GM23338 (cell line): ENCODE measurements at regions not wholly inside any gene's neighbourhood (a gene's known extent, or its start where the extent isn't known, plus 50 kb on each side); places are given as distances from the start of the nearest gene placed in this dataset.

Experiments
- ATAC-seq: fragments of 200-7000 bp; cut with Tn5 transposase; 3 replicates; pipeline ENCODE4 v1.9.1; 2020
- DNase-seq: peaks from one replicate; pipeline ENCODE4 v3.0.0-alpha.2; 2015; ENCODE audit warnings: low spot score
- H2AFZ ChIP-seq: fragments of 200-600 bp; sonication (generic); 2 replicates; pipeline ENCODE4 v1.8.0; 2016; ENCODE audit warnings: antibody characterized with exemption, mild to moderate bottlenecking, moderate library complexity
- H3F3A ChIP-seq: fragments of 200-600 bp; sonication (generic); replicated peaks from 2 replicates; pipeline ENCODE4 v1.8.0; 2017; ENCODE audit warnings: antibody characterized with exemption, mixed run types, low read depth
- H3K27ac ChIP-seq: fragments of 200-600 bp; sonication (generic); 2 replicates; pipeline ENCODE4 v1.6.1; 2016; ENCODE audit warnings: low read depth
- H3K27me3 ChIP-seq: fragments of 200-600 bp; sonication (generic); 2 replicates; pipeline ENCODE4 v1.8.0; 2016; ENCODE audit warnings: mild to moderate bottlenecking, mixed run types, moderate library complexity; ENCODE audit not compliant: insufficient read depth
- H3K36me3 ChIP-seq: fragments of 200-600 bp; sonication (generic); 2 replicates; pipeline ENCODE4 v1.8.0; 2016; ENCODE audit warnings: mild to moderate bottlenecking; ENCODE audit not compliant: insufficient read depth
- H3K4me1 ChIP-seq: fragments of 200-600 bp; sonication (generic); 2 replicates; pipeline ENCODE4 v1.8.0; 2016; ENCODE audit warnings: mild to moderate bottlenecking, moderate library complexity; ENCODE audit not compliant: insufficient read depth
- H3K4me2 ChIP-seq: fragments of 200-600 bp; sonication (generic); 2 replicates; pipeline ENCODE4 v1.7.1; 2017; ENCODE audit warnings: mixed run types
- H3K4me3 ChIP-seq: fragments of 200-600 bp; sonication (generic); 2 replicates; pipeline ENCODE4 v1.6.1; 2016; ENCODE audit warnings: mixed run types
- H3K79me2 ChIP-seq: fragments of 200-600 bp; sonication (generic); replicated peaks from 2 replicates; pipeline ENCODE4 v1.8.0; 2017; ENCODE audit warnings: mild to moderate bottlenecking; ENCODE audit not compliant: insufficient read depth
- H3K9me2 ChIP-seq: fragments of 200-600 bp; sonication (generic); 2 replicates; pipeline ENCODE4 v1.8.0; 2017; ENCODE audit not compliant: insufficient read depth
- H4K20me1 ChIP-seq: fragments of 200-600 bp; sonication (generic); replicated peaks from 2 replicates; pipeline ENCODE4 v1.8.0; 2017; ENCODE audit warnings: mild to moderate bottlenecking; ENCODE audit not compliant: insufficient read depth
- H3K27ac Mint-ChIP-seq: 2 replicates; pipeline ENCODE4 v1.8.0; 2020; ENCODE audit warnings: inconsistent platforms, mild to moderate bottlenecking, moderate library complexity, mixed read lengths
- H3K27me3 Mint-ChIP-seq: 3 replicates; pipeline ENCODE4 v1.8.0; 2022; ENCODE audit warnings: low read depth, mild to moderate bottlenecking, moderate library complexity, mixed read lengths, inconsistent platforms; ENCODE audit not compliant: insufficient read depth, poor library complexity
- H3K36me3 Mint-ChIP-seq: 3 replicates; pipeline ENCODE4 v1.8.0; 2021; ENCODE audit warnings: low read depth, mild to moderate bottlenecking, inconsistent platforms, moderate library complexity, mixed read lengths
- H3K4me1 Mint-ChIP-seq: 3 replicates; pipeline ENCODE4 v1.8.0; 2020; ENCODE audit warnings: mild to moderate bottlenecking, inconsistent platforms, mixed read lengths
- H3K4me3 Mint-ChIP-seq: 3 replicates; pipeline ENCODE4 v1.8.0; 2021; ENCODE audit warnings: moderate library complexity, mild to moderate bottlenecking, inconsistent platforms, mixed read lengths
- H3K9me3 Mint-ChIP-seq: 3 replicates; pipeline ENCODE4 v1.8.0; 2020; ENCODE audit warnings: moderate library complexity, mild to moderate bottlenecking, inconsistent platforms, mixed read lengths
- CREB1 ChIP-seq: fragments of 250-450 bp; sonication (Bioruptor Pico); IDR thresholded peaks from 2 replicates; pipeline ENCODE4 v1.5.0; 2020; ENCODE audit warnings: low read depth, mild to moderate bottlenecking, moderate library complexity
- EZH2 ChIP-seq: fragments of 200-600 bp; sonication (generic); IDR thresholded peaks from one replicate; pipeline ENCODE4 v1.8.0; 2017; ENCODE audit warnings: antibody characterized with exemption, mild to moderate bottlenecking, low read depth; ENCODE audit not compliant: unreplicated experiment
- EZH2phosphoT487 ChIP-seq: fragments of 200-600 bp; sonication (generic); IDR thresholded peaks from one replicate; pipeline ENCODE4 v1.8.1; 2018; ENCODE audit warnings: antibody characterized with exemption; ENCODE audit not compliant: unreplicated experiment
- NANOG ChIP-seq: IDR thresholded peaks from 2 replicates; pipeline ENCODE4 v1.6.1; 2016; ENCODE audit warnings: antibody characterized with exemption, borderline replicate concordance
- POLR2AphosphoS5 ChIP-seq: IDR thresholded peaks from 2 replicates; pipeline ENCODE4 v1.6.1; 2016; ENCODE audit warnings: antibody characterized with exemption, low read depth
- ZNF331 ChIP-seq: fragments of 250-450 bp; sonication (Bioruptor Pico); IDR thresholded peaks from 2 replicates; pipeline ENCODE4 v1.5.0; 2020; ENCODE audit warnings: low read depth, mild to moderate bottlenecking, moderate library complexity
- TF ChIP-seq, protein P1 (sequence below): IDR thresholded peaks from 2 replicates; pipeline ENCODE4 v1.6.1; 2016; ENCODE audit warnings: antibody characterized with exemption
- TF ChIP-seq, protein P2 (sequence below): IDR thresholded peaks from one replicate; pipeline ENCODE4 v1.6.1; 2018; ENCODE audit warnings: antibody characterized with exemption; ENCODE audit not compliant: unreplicated experiment

DNA sequence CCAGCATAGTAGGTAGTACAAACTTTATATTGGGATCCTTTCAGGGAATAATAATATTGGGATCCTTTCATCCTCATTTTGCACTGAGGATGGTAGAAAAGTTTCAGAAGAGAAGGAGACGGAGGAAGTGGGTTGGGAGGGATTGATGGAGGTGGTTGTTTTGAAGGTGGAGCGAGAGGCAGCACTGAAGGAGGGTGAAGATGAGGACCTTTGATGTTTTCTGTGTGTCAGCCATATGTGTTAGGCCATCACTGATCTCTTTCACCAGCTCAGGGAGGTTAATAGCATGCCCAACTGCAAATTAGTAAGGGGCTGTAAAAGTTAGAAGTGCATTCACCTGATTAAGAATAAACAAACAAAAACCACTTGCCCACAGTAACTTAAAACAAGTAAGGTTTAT lies 275.5 kb upstream of the B3GAT1 start:
- Histone ChIP-seq H3K27ac (no peak overlapping the region), H3K4me2 (no peak overlapping the region), H3K36me3 (no peaks in the 10 kb centered on the region), H3F3A (no peaks in the 10 kb centered on the region), H3K27me3 (no peaks in the 10 kb centered on the region), H2AFZ (no peak overlapping the region), H3K4me3 (no peak overlapping the region), H4K20me1 (no peaks in the 10 kb centered on the region), H3K4me1 (peaks cover 7% of the 10 kb centered on the region), H3K9me2 (no peaks in the 10 kb centered on the region), H3K79me2 (no peaks in the 10 kb centered on the region)
- Mint-ChIP-seq H3K27ac (no peak overlapping the region), H3K4me3 (no peak overlapping the region), H3K27me3 (peaks cover 2% of the 10 kb centered on the region), H3K36me3 (no peaks in the 10 kb centered on the region), H3K4me1 (no peaks in the 10 kb centered on the region; the same call in 2 of the 3 replicates), H3K9me3 (no peaks in the 10 kb centered on the region)
- DNase-seq = no peak
- TF ChIP-seq CREB1 (CRISPR knock-in tag) (no peak), EZH2phosphoT487 (no peak), EZH2 (no peak), ZNF331 (CRISPR knock-in tag) (no peak), NANOG (no peak), POLR2AphosphoS5 (no peak)
- TF ChIP-seq, protein P1, sequence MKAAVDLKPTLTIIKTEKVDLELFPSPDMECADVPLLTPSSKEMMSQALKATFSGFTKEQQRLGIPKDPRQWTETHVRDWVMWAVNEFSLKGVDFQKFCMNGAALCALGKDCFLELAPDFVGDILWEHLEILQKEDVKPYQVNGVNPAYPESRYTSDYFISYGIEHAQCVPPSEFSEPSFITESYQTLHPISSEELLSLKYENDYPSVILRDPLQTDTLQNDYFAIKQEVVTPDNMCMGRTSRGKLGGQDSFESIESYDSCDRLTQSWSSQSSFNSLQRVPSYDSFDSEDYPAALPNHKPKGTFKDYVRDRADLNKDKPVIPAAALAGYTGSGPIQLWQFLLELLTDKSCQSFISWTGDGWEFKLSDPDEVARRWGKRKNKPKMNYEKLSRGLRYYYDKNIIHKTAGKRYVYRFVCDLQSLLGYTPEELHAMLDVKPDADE = no peak
- TF ChIP-seq, protein P2, sequence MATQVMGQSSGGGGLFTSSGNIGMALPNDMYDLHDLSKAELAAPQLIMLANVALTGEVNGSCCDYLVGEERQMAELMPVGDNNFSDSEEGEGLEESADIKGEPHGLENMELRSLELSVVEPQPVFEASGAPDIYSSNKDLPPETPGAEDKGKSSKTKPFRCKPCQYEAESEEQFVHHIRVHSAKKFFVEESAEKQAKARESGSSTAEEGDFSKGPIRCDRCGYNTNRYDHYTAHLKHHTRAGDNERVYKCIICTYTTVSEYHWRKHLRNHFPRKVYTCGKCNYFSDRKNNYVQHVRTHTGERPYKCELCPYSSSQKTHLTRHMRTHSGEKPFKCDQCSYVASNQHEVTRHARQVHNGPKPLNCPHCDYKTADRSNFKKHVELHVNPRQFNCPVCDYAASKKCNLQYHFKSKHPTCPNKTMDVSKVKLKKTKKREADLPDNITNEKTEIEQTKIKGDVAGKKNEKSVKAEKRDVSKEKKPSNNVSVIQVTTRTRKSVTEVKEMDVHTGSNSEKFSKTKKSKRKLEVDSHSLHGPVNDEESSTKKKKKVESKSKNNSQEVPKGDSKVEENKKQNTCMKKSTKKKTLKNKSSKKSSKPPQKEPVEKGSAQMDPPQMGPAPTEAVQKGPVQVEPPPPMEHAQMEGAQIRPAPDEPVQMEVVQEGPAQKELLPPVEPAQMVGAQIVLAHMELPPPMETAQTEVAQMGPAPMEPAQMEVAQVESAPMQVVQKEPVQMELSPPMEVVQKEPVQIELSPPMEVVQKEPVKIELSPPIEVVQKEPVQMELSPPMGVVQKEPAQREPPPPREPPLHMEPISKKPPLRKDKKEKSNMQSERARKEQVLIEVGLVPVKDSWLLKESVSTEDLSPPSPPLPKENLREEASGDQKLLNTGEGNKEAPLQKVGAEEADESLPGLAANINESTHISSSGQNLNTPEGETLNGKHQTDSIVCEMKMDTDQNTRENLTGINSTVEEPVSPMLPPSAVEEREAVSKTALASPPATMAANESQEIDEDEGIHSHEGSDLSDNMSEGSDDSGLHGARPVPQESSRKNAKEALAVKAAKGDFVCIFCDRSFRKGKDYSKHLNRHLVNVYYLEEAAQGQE = no peak
- no peak for ATAC-seq

DNA sequence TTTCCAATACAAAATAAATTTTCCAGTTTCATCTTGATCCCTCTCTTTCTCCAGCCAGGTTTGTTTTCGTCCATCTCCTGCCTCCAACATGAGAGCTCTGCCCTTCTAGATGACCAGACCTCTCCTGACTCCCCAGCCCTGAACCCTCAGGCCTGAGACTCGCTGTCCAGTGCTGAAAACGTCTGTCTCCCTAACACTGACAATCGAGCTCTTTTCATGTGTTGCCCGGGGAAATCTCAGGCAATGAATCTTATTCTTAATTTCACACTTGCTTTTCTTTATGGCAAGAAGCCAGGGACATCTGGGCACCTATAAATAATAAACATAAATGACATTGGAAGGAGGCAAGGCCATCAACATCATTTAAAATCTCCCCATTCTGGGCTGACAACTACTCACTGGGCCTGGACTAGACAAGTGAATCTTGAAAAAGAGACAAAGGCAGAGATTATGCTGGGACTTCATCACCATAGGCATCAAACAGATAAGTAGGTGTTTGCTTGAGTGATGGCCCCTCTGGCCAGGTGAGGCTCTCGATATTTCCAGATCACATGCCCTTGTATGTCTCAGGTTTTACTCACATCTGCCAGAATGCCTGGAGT lies 274.5 kb upstream of the B3GAT1 start:
- Mint-ChIP-seq H3K27ac (no peak overlapping the region), H3K4me1 (no peaks in the 10 kb centered on the region; the same call in 2 of the 3 replicates), H3K27me3 (peaks cover 2% of the 10 kb centered on the region), H3K9me3 (no peaks in the 10 kb centered on the region), H3K4me3 (no peak overlapping the region), H3K36me3 (no peaks in the 10 kb centered on the region)
- Histone ChIP-seq H3K4me3 (no peak overlapping the region), H3K79me2 (no peaks in the 10 kb centered on the region), H3K27ac (no peak overlapping the region), H3K36me3 (no peaks in the 10 kb centered on the region), H4K20me1 (no peaks in the 10 kb centered on the region), H3K9me2 (no peaks in the 10 kb centered on the region), H3K27me3 (no peaks in the 10 kb centered on the region), H3K4me2 (no peak overlapping the region), H3F3A (no peaks in the 10 kb centered on the region), H2AFZ (no peak overlapping the region), H3K4me1 (peaks cover 7% of the 10 kb centered on the region)
- ATAC-seq = peak; percentile 93
- TF ChIP-seq, protein P1 = no peak
- TF ChIP-seq, protein P2 = peak; percentile 85
- DNase-seq = peak; percentile 54
